ENCODE measurements at regions not wholly inside any gene's neighbourhood (a gene's known extent, or its start where the extent isn't known, plus 50 kb on each side); places are given as distances from the start of the nearest gene placed in this dataset.

GRCh38 chr10:62654966-62655336, 149.6 kb upstream of the ADO start:
- Histone ChIP-seq H4K20me1 (ENCODE audit: insufficient read depth, low read length) (no peaks in the 10 kb centered on the region), H3K9me3 (replicated peaks; ENCODE audit: insufficient read depth, low read length) (no peaks in the 10 kb centered on the region), H3K27ac (ENCODE audit: low read length) (peak overlapping the region; percentile 90), H3K36me3 (replicated peaks; ENCODE audit: insufficient read depth, low read length) (no peaks in the 10 kb centered on the region), H3K27me3 (replicated peaks; ENCODE audit: insufficient read depth, low read length) (no peaks in the 10 kb centered on the region), H3K9ac (ENCODE audit: low read length) (0 out of 2 replicates have a peak overlapping the region, but pooled peaks have one; percentile 2), H3K4me3 (ENCODE audit: low read length) (no peak overlapping the region), H2AFZ (ENCODE audit: low read length) (no peak overlapping the region), H3K79me2 (ENCODE audit: low read length) (no peaks in the 10 kb centered on the region), H3K4me1 (ENCODE audit: low read length) (peaks cover 39% of the 10 kb centered on the region), H3K4me2 (ENCODE audit: low read depth, low read length) (no peak overlapping the region), H3K9me2 (replicated peaks; ENCODE audit: insufficient read depth, low read length) (no peaks in the 10 kb centered on the region), H3F3A (ENCODE audit: insufficient read depth, low read length) (peaks cover 19% of the 10 kb centered on the region)
- TF ChIP-seq EZH2phosphoT487 (IDR thresholded peaks at IDR 0.05; ENCODE audit: low read length) (no peak), EZH2 (optimal IDR thresholded peaks at IDR 0.05; ENCODE audit: low read depth, low read length) (no peak)
- TF ChIP-seq, protein P1, sequence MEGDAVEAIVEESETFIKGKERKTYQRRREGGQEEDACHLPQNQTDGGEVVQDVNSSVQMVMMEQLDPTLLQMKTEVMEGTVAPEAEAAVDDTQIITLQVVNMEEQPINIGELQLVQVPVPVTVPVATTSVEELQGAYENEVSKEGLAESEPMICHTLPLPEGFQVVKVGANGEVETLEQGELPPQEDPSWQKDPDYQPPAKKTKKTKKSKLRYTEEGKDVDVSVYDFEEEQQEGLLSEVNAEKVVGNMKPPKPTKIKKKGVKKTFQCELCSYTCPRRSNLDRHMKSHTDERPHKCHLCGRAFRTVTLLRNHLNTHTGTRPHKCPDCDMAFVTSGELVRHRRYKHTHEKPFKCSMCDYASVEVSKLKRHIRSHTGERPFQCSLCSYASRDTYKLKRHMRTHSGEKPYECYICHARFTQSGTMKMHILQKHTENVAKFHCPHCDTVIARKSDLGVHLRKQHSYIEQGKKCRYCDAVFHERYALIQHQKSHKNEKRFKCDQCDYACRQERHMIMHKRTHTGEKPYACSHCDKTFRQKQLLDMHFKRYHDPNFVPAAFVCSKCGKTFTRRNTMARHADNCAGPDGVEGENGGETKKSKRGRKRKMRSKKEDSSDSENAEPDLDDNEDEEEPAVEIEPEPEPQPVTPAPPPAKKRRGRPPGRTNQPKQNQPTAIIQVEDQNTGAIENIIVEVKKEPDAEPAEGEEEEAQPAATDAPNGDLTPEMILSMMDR (IDR thresholded peaks at IDR 0.05; ENCODE audit: low read length) = no peak
- no peak for DNase-seq

GRCh38 chr10:62655337-62655994, 149.1 kb upstream of the ADO start:
- H3K4me3 ChIP-seq (ENCODE audit: low read length) = no peak overlapping the region
- TF ChIP-seq, protein P1 (IDR thresholded peaks at IDR 0.05; ENCODE audit: low read length) = no peak
- TF ChIP-seq EZH2phosphoT487 (IDR thresholded peaks at IDR 0.05; ENCODE audit: low read length) (no peak), EZH2 (optimal IDR thresholded peaks at IDR 0.05; ENCODE audit: low read depth, low read length) (no peak)
- H3K9me2 ChIP-seq (replicated peaks; ENCODE audit: insufficient read depth, low read length) = no peaks in the 10 kb centered on the region
- 0 out of 2 replicates have a peak overlapping the region, but pooled peaks have one; percentile 13 for H3K4me2 ChIP-seq (ENCODE audit: low read depth, low read length)
- peaks cover 39% of the 10 kb centered on the region for H3K4me1 ChIP-seq (ENCODE audit: low read length)
- H3K27ac ChIP-seq (ENCODE audit: low read length) = peak overlapping the region; percentile 90
- H3K27me3 ChIP-seq (replicated peaks; ENCODE audit: insufficient read depth, low read length) = no peaks in the 10 kb centered on the region
- H3K9me3 ChIP-seq (replicated peaks; ENCODE audit: insufficient read depth, low read length) = no peaks in the 10 kb centered on the region
- H3K36me3 ChIP-seq (replicated peaks; ENCODE audit: insufficient read depth, low read length) = no peaks in the 10 kb centered on the region
- H3F3A ChIP-seq (ENCODE audit: insufficient read depth, low read length) = peaks cover 19% of the 10 kb centered on the region
- no peak overlapping the region for H2AFZ ChIP-seq (ENCODE audit: low read length)
- peak overlapping the region; percentile 11; the same call in 1 of the 2 replicates for H3K9ac ChIP-seq (ENCODE audit: low read length)
- no peaks in the 10 kb centered on the region for H3K79me2 ChIP-seq (ENCODE audit: low read length)
- no peak for DNase-seq
- H4K20me1 ChIP-seq (ENCODE audit: insufficient read depth, low read length) = no peaks in the 10 kb centered on the region

- Histone ChIP-seq H3K36me3 (replicated peaks; ENCODE audit: insufficient read depth, low read length) (no peaks in the 10 kb centered on the region), H2AFZ (ENCODE audit: low read length) (no peak overlapping the region), H3K9me2 (replicated peaks; ENCODE audit: insufficient read depth, low read length) (no peaks in the 10 kb centered on the region), H4K20me1 (ENCODE audit: insufficient read depth, low read length) (no peaks in the 10 kb centered on the region), H3K4me1 (ENCODE audit: low read length) (peaks cover 32% of the 10 kb centered on the region), H3K4me2 (ENCODE audit: low read depth, low read length) (no peak overlapping the region), H3K4me3 (ENCODE audit: low read length) (no peak overlapping the region), H3K27me3 (replicated peaks; ENCODE audit: insufficient read depth, low read length) (no peaks in the 10 kb centered on the region), H3F3A (ENCODE audit: insufficient read depth, low read length) (peaks cover 19% of the 10 kb centered on the region), H3K79me2 (ENCODE audit: low read length) (no peaks in the 10 kb centered on the region), H3K9me3 (replicated peaks; ENCODE audit: insufficient read depth, low read length) (no peaks in the 10 kb centered on the region), H3K9ac (ENCODE audit: low read length) (no peak overlapping the region), H3K27ac (ENCODE audit: low read length) (no peak overlapping the region)
- TF ChIP-seq, protein P1 (IDR thresholded peaks at IDR 0.05; ENCODE audit: low read length) = no peak
- TF ChIP-seq EZH2 (optimal IDR thresholded peaks at IDR 0.05; ENCODE audit: low read depth, low read length) (no peak), EZH2phosphoT487 (IDR thresholded peaks at IDR 0.05; ENCODE audit: low read length) (no peak)
- no peak for DNase-seq
Measured at GRCh38 chr10:62657244-62657835, 147.2 kb upstream of the ADO start.

Data from MM.1S (cell line).